Astrocyte of the spinal cord (primary cell): ENCODE measurements at regions not wholly inside any gene's neighbourhood (a gene's known extent, or its start where the extent isn't known, plus 50 kb on each side); places are given as distances from the start of the nearest gene placed in this dataset.
"Not testable (repeated sequence)": the region's sequence is repeated elsewhere in the genome, so short reads cannot be mapped to it uniquely, and the experiment has no call there.

Source experiments
- DNase-seq: peaks from one replicate; pipeline ENCODE4 v3.0.0; 2011; ENCODE audit warnings: low read depth, low spot score
- H3K4me3 ChIP-seq: 2 replicates; pipeline ENCODE4 v1.5.1; 2011; ENCODE audit warnings: low read depth, mild to moderate bottlenecking, low read length, moderate library complexity
- CTCF ChIP-seq: IDR thresholded peaks from 2 replicates; pipeline ENCODE4 v1.5.1; 2012; ENCODE audit warnings: low read depth, mild to moderate bottlenecking, low read length, inconsistent platforms
- in situ Hi-C: cut with HindIII; loops from 2 replicates; pipeline ENCODE4 v1.10.0; 2017; ENCODE audit warnings: low sequenced_read_pairs

GRCh38 chr5:68071736-68072135 is 143.8 kb upstream of the PIK3R1 start:
- peak; percentile 22 for DNase-seq
- no peak for TF ChIP-seq CTCF
- H3K4me3 ChIP-seq, result no peak overlapping the region
- in situ Hi-C loops, result no loop called here

- H3K4me3 ChIP-seq, result no peak overlapping the region
- in situ Hi-C loops, result no loop called here
- no peak for TF ChIP-seq CTCF
- peak; percentile 13 for DNase-seq
Observed at GRCh38 chr5:68071282-68071632, 144.3 kb upstream of the PIK3R1 start.

- H3K4me3 ChIP-seq, result no peak overlapping the region
- in situ Hi-C loops, result no loop called here
- DNase-seq, result no peak
- TF ChIP-seq CTCF, result no peak
Observed at GRCh38 chr5:68070591-68071281, 144.8 kb upstream of the PIK3R1 start.

GRCh38 chr5:68067976-68068603 is 147.5 kb upstream of the PIK3R1 start:
- DNase-seq, result no peak
- no peak for TF ChIP-seq CTCF
- in situ Hi-C loops, result no loop called here
- no peak overlapping the region for H3K4me3 ChIP-seq

- TF ChIP-seq CTCF, result no peak
- no peak overlapping the region for H3K4me3 ChIP-seq
- no peak for DNase-seq
- in situ Hi-C loops, result no loop called here
Observed at GRCh38 chr5:68067291-68067690, 148.3 kb upstream of the PIK3R1 start.

- no peak for DNase-seq
- H3K4me3 ChIP-seq, result no peak overlapping the region
- in situ Hi-C loops, result no loop called here
Observed at GRCh38 chr5:68066277-68066955, 149.1 kb upstream of the PIK3R1 start.

GRCh38 chr5:68065321-68065720 is 150.2 kb upstream of the PIK3R1 start:
- H3K4me3 ChIP-seq, DNase-seq, in situ Hi-C loops: not testable (repeated sequence)

More at GRCh38 chr5:68066277-68066955, 149.1 kb upstream of the PIK3R1 start:
- no peak for TF ChIP-seq CTCF
